Sigmoid colon (tissue), 6 donors: ENCODE measurements at regions not wholly inside any gene's neighbourhood (a gene's known extent, or its start where the extent isn't known, plus 50 kb on each side); places are given as distances from the start of the nearest gene placed in this dataset.

Source experiments
- DNase-seq: peaks from one replicate; pipeline ENCODE4 v3.0.0-alpha.2; 2019
- H3K27ac ChIP-seq, 4 donors: fragments of 200-600 bp; sonication (generic); one replicate each; pipeline ENCODE4 v1.5.1; 2016 to 2019; ENCODE audit warnings: mild to moderate bottlenecking in 1 of 4
- H3K27me3 ChIP-seq, 3 donors: fragments of 200-600 bp; sonication (generic); one replicate each; pipeline ENCODE4 v1.5.1; 2019; ENCODE audit warnings: mild to moderate bottlenecking in 1 of 3
- H3K36me3 ChIP-seq, 4 donors: fragments of 200-600 bp; sonication (generic); one replicate each; pipeline ENCODE4 v1.5.1; 2016 to 2019
- H3K4me1 ChIP-seq, 4 donors: fragments of 200-600 bp; sonication (generic); one replicate each; pipeline ENCODE4 v1.5.1; 2017 to 2019
- H3K4me3 ChIP-seq, 4 donors: fragments of 200-600 bp; sonication (generic); one replicate each; pipeline ENCODE4 v1.5.1; 2017 to 2019; ENCODE audit warnings: mild to moderate bottlenecking in 2 of 4, moderate library complexity in 1 of 4
- H3K9me3 ChIP-seq, 4 donors: fragments of 200-600 bp in 3 of 4; sonication (generic) in 3 of 4; one replicate each; pipeline versions ENCODE4 v1.5.1 to v1.6.1; 2013 to 2019
- EP300 ChIP-seq, 4 donors: sonication (generic); formaldehyde crosslinking; IDR thresholded peaks; one replicate each; pipeline ENCODE4 v1.6.1; 2017; ENCODE audit warnings: antibody characterized with exemption in 4 of 4
- POLR2A ChIP-seq, 2 donors: fragments of 450-650 bp; IDR thresholded peaks; one replicate each; pipeline ENCODE4 v1.6.1; 2016; ENCODE audit warnings: antibody characterized with exemption in 2 of 2, mild to moderate bottlenecking in 2 of 2, moderate library complexity in 2 of 2
- POLR2AphosphoS5 ChIP-seq, 4 donors: sonication (generic); formaldehyde crosslinking; IDR thresholded peaks; one replicate each; pipeline ENCODE4 v1.6.1; 2017; ENCODE audit warnings: antibody characterized with exemption in 4 of 4
- WGBS, 2 donors: extraction: QIAGEN DNeasy Blood & Tissue Kit; methylation state at CpG; one replicate each; pipeline ENCODE4 v1.1.7; 2013; 5-methylcytosine and 5-hydroxymethylcytosine counted together
- intact Hi-C: fragments of 100-400 bp; cut with DNase I; formaldehyde crosslinking; loops from one replicate; pipeline ENCODE4 v1.15.1; 2023
- TF ChIP-seq, protein P1 (sequence below), 4 experiments: fragments of 450-650 bp in 3 of 4; fragments of 200-600 bp in 1 of 4; IDR thresholded peaks; one replicate each; pipeline ENCODE4 v1.5.1; 2016 to 2019; ENCODE audit warnings: antibody characterized with exemption in 4 of 4, mild to moderate bottlenecking in 3 of 4, moderate library complexity in 2 of 4
- donor health status: healthy with polysubstance abuse.
- donor health status: healthy.

DNA sequence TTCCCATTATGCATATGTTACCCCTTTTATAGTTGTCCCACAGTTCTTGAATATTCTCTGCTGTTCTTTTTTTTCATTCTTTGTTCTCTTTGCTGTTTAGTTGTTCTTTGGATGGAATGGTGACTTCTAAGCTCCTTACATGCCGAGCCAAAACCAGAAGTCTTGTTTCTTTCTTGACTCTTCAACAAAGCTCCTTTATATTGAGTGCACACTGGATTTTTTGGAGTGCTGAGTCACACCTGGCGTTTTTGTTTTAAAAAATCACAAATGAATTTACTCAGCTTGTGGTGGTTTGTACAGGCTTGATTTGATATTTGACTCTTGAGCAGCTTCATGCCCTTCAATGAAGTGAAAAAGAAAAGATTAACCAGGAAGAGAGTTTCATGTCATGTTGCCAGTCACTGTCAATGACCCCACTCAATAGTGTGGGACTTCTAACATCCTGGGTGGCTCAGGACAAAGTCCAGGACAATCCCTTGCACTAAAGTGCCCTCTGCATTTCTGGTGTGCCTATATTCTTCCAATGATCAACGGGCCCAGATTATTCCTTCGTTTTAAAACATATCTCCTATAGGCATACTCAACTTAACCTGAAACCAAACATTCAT, 112.4 kb upstream of the SLC38A4 start:
- Histone ChIP-seq H3K4me1 (peaks cover 0 to 7% (median 2%) of the 10 kb centered on the region in 4 donors), H3K27me3 (no peaks in the 10 kb centered on the region), H3K27ac (no peak overlapping the region), H3K36me3 (no peaks in the 10 kb centered on the region), H3K9me3 (no peaks in the 10 kb centered on the region), H3K4me3 (no peak overlapping the region)
- intact Hi-C loops: loop anchor here (10.0 kb wide), 2 partner anchors 593 to 813 kb away; no protein-coding TSS in a partner anchor
- no peak for DNase-seq
- WGBS, 2 donors: 68 to 82% methylated on average over 4 of the region's 4 CpGs
- no peak for TF ChIP-seq EP300 (IDR thresholded peaks at IDR 0.05)
- TF ChIP-seq POLR2AphosphoS5 (IDR thresholded peaks at IDR 0.05): no peak
- TF ChIP-seq, protein P1, sequence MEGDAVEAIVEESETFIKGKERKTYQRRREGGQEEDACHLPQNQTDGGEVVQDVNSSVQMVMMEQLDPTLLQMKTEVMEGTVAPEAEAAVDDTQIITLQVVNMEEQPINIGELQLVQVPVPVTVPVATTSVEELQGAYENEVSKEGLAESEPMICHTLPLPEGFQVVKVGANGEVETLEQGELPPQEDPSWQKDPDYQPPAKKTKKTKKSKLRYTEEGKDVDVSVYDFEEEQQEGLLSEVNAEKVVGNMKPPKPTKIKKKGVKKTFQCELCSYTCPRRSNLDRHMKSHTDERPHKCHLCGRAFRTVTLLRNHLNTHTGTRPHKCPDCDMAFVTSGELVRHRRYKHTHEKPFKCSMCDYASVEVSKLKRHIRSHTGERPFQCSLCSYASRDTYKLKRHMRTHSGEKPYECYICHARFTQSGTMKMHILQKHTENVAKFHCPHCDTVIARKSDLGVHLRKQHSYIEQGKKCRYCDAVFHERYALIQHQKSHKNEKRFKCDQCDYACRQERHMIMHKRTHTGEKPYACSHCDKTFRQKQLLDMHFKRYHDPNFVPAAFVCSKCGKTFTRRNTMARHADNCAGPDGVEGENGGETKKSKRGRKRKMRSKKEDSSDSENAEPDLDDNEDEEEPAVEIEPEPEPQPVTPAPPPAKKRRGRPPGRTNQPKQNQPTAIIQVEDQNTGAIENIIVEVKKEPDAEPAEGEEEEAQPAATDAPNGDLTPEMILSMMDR (IDR thresholded peaks at IDR 0.05): no peak
- TF ChIP-seq POLR2A (IDR thresholded peaks at IDR 0.05): no peak

- DNase-seq: no peak
- Histone ChIP-seq H3K36me3 (no peaks in the 10 kb centered on the region), H3K9me3 (no peaks in the 10 kb centered on the region), H3K27me3 (no peaks in the 10 kb centered on the region), H3K27ac (no peak overlapping the region), H3K4me1 (peaks cover 0 to 11% (median 2%) of the 10 kb centered on the region in 4 donors), H3K4me3 (no peak overlapping the region)
- WGBS, 2 donors: 86 to 97% methylated on average over 1 of the region's 1 CpG
- TF ChIP-seq, protein P1 (IDR thresholded peaks at IDR 0.05): no peak
- no peak for TF ChIP-seq EP300 (IDR thresholded peaks at IDR 0.05)
- TF ChIP-seq POLR2A (IDR thresholded peaks at IDR 0.05): no peak
- no peak for TF ChIP-seq POLR2AphosphoS5 (IDR thresholded peaks at IDR 0.05)
- intact Hi-C loops: no loop called here
Observed at GRCh38 chr12:46941981-46942380, 116.2 kb upstream of the SLC38A4 start.

DNA sequence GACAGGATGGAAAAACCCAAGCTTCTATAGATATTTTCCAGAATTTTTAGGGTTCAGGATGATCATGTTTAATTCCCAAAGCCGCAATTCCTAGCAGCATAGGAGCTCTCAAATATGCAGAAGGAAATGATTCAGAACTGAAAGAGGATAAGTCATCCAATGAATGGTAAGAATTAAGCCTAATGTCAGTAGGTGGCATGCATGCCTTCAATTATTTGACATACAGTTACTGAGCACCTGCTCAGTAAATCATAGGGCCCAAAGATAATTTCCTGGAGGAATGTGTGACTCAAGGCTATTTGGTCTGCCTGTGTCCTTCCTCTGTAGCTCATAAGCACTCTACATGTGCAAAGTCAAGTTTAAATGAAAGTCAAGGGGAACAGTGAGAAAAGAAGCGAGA, 116.8 kb upstream of the SLC38A4 start:
- DNase-seq: no peak
- Histone ChIP-seq H3K4me3 (no peak overlapping the region), H3K27ac (no peak overlapping the region), H3K27me3 (no peaks in the 10 kb centered on the region), H3K36me3 (no peaks in the 10 kb centered on the region), H3K9me3 (no peaks in the 10 kb centered on the region), H3K4me1 (peaks cover 0 to 11% (median 2%) of the 10 kb centered on the region in 4 donors)
- TF ChIP-seq POLR2A (IDR thresholded peaks at IDR 0.05): no peak
- TF ChIP-seq, protein P1 (IDR thresholded peaks at IDR 0.05): no peak
- TF ChIP-seq EP300 (IDR thresholded peaks at IDR 0.05): no peak
- intact Hi-C loops: no loop called here
- 93% methylated on average over 2 of the region's 2 CpGs for WGBS, 2 donors

DNA sequence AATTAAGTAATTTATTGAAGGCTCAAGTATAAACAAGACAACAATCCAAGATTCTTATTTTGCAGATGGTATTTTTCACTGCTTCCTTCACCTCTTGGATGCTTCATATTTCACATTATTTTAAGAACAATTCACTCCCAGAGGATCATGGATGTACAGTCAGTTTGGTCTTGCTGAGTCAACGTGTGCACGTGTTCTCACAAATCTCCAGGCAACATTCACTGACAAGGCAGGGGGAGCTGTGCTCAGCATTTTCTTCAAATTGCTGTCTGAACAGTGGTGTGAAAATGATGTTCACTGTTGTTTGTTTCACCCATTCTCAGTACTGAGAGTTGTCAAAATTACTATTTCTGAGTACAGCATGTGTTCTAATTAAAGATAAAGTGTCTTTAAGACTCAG, 118.3 kb upstream of the SLC38A4 start:
- TF ChIP-seq EP300 (IDR thresholded peaks at IDR 0.05) (no peak), POLR2A (IDR thresholded peaks at IDR 0.05) (no peak), POLR2AphosphoS5 (IDR thresholded peaks at IDR 0.05) (no peak)
- TF ChIP-seq, protein P1 (IDR thresholded peaks at IDR 0.05): no peak
- Histone ChIP-seq H3K4me3 (no peak overlapping the region), H3K27ac (no peak overlapping the region), H3K36me3 (no peaks in the 10 kb centered on the region), H3K4me1 (peaks cover 0 to 11% (median 2%) of the 10 kb centered on the region in 4 donors), H3K9me3 (no peaks in the 10 kb centered on the region), H3K27me3 (no peaks in the 10 kb centered on the region)
- no peak for DNase-seq
- 38 to 39% methylated on average over 2 of the region's 2 CpGs for WGBS, 2 donors
- intact Hi-C loops: no loop called here

DNA sequence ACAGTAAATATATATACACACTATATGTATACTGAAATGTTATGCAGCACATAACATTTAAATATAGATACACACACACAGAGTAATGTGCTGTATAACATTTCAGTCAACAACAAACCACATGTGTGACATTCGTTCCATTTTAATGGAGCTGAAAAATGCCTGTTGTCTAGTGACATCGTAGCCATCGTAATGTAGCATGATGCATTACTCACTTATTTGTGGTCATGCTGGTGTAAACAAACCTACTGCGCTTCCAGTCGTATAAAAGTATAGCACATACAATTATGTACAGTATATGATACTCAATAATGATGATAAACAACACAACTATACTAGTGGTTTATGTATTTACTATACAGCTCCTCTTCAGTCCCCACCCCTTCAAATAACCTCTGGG, 119.0 kb upstream of the SLC38A4 start:
- peaks cover 0 to 11% (median 2%) of the 10 kb centered on the region in 4 donors for H3K4me1 ChIP-seq
- H3K4me3 ChIP-seq: no peak overlapping the region
- H3K9me3 ChIP-seq: no peaks in the 10 kb centered on the region
- TF ChIP-seq POLR2AphosphoS5 (IDR thresholded peaks at IDR 0.05) (no peak), POLR2A (IDR thresholded peaks at IDR 0.05) (no peak), EP300 (IDR thresholded peaks at IDR 0.05) (no peak)
- TF ChIP-seq, protein P1 (IDR thresholded peaks at IDR 0.05): no peak
- H3K27ac ChIP-seq: no peak overlapping the region
- no peaks in the 10 kb centered on the region for H3K36me3 ChIP-seq
- H3K27me3 ChIP-seq: no peaks in the 10 kb centered on the region
- intact Hi-C loops: no loop called here
- WGBS, 2 donors: 87 to 89% methylated on average over 5 of the region's 5 CpGs
- no peak for DNase-seq
